ENCODE measurements at regions not wholly inside any gene's neighbourhood (a gene's known extent, or its start where the extent isn't known, plus 50 kb on each side); places are given as distances from the start of the nearest gene placed in this dataset.
"Not testable (repeated sequence)": the region's sequence is repeated elsewhere in the genome, so short reads cannot be mapped to it uniquely, and the experiment has no call there.

- no peak for DNase-seq (ENCODE audit: low read depth in 2 of 2)
Observed at GRCh38 chr2:172287190-172287589, 140.2 kb upstream of the ITGA6 start.

- DNase-seq (ENCODE audit: low read depth in 2 of 2), result no peak
Observed at GRCh38 chr2:172287605-172288315, 139.6 kb upstream of the ITGA6 start.

GRCh38 chr2:172288603-172289002 is 138.8 kb upstream of the ITGA6 start:
- DNase-seq (ENCODE audit: low read depth in 2 of 2), result peak; percentile 5 to 11

GRCh38 chr2:172293952-172294351 is 133.4 kb upstream of the ITGA6 start:
- DNase-seq (ENCODE audit: low read depth in 2 of 2), result no peak

- no peak for DNase-seq (ENCODE audit: low read depth in 2 of 2)
Observed at GRCh38 chr2:172294983-172295382, 132.4 kb upstream of the ITGA6 start.

- no peak for DNase-seq (ENCODE audit: low read depth in 2 of 2)
Observed at GRCh38 chr2:172295677-172296076, 131.7 kb upstream of the ITGA6 start.

GRCh38 chr2:172296267-172297046 is 130.9 kb upstream of the ITGA6 start:
- no peak for DNase-seq (ENCODE audit: low read depth in 2 of 2)

GRCh38 chr2:172297531-172297930 is 129.9 kb upstream of the ITGA6 start:
- DNase-seq (ENCODE audit: low read depth in 2 of 2), result no peak

- no peak for DNase-seq (ENCODE audit: low read depth in 2 of 2)
Observed at GRCh38 chr2:172297950-172298349, 129.4 kb upstream of the ITGA6 start.

- DNase-seq (ENCODE audit: low read depth in 2 of 2), result no peak
Observed at GRCh38 chr2:172299741-172300140, 127.6 kb upstream of the ITGA6 start.

- DNase-seq (ENCODE audit: low read depth in 2 of 2), result no peak
Observed at GRCh38 chr2:172300851-172301250, 126.5 kb upstream of the ITGA6 start.

- DNase-seq (ENCODE audit: low read depth in 2 of 2), result no peak
Observed at GRCh38 chr2:172305066-172305465, 122.3 kb upstream of the ITGA6 start.

GRCh38 chr2:172307800-172308199 is 119.6 kb upstream of the ITGA6 start:
- DNase-seq (ENCODE audit: low read depth in 2 of 2), result no peak

- no peak for DNase-seq (ENCODE audit: low read depth in 2 of 2)
Observed at GRCh38 chr2:172308253-172308935, 119.0 kb upstream of the ITGA6 start.

- DNase-seq (ENCODE audit: low read depth in 2 of 2), result no peak
Observed at GRCh38 chr2:172311921-172312345, 115.5 kb upstream of the ITGA6 start.

- DNase-seq (ENCODE audit: low read depth in 2 of 2), result no peak
Observed at GRCh38 chr2:172313715-172314341, 113.6 kb upstream of the ITGA6 start.

GRCh38 chr2:172315070-172315469 is 112.3 kb upstream of the ITGA6 start:
- DNase-seq (ENCODE audit: low read depth in 2 of 2), result not testable (repeated sequence)

- DNase-seq (ENCODE audit: low read depth in 2 of 2), result no peak
Observed at GRCh38 chr2:172322049-172322448, 105.3 kb upstream of the ITGA6 start.

- no peak for DNase-seq (ENCODE audit: low read depth in 2 of 2)
Observed at GRCh38 chr2:172323256-172323655, 104.1 kb upstream of the ITGA6 start.

- DNase-seq (ENCODE audit: low read depth in 2 of 2), result no peak
Observed at GRCh38 chr2:172323861-172324597, 103.4 kb upstream of the ITGA6 start.

- DNase-seq (ENCODE audit: low read depth in 2 of 2), result no peak
Observed at GRCh38 chr2:172326211-172326509, 101.2 kb upstream of the ITGA6 start.

Measured in activated CD4-positive, alpha-beta T cell treated with anti-CD3 and anti-CD28 coated beads for 24 hours (primary cell).